GM18505 (cell line): ENCODE measurements at regions not wholly inside any gene's neighbourhood (a gene's known extent, or its start where the extent isn't known, plus 50 kb on each side); places are given as distances from the start of the nearest gene placed in this dataset.
"Not testable (repeated sequence)": the region's sequence is repeated elsewhere in the genome, so short reads cannot be mapped to it uniquely, and the experiment has no call there.

ENCODE experiments used
- ATAC-seq: cut with Tn5 transposase; IDR thresholded peaks from one replicate; pipeline ENCODE4 v1.9.1; 2021; ENCODE audit not compliant: unreplicated experiment
- POLR2A ChIP-seq: IDR thresholded peaks from 4 replicates; pipeline ENCODE4 v1.6.1; 2011; ENCODE audit warnings: borderline replicate concordance; ENCODE audit not compliant: insufficient read depth, insufficient read length; ENCODE audit errors: extremely low read depth

GRCh38 chr2:129502781-129503180 is 476.7 kb upstream of the RAB6C start:
- no peak for TF ChIP-seq POLR2A
- no peak for ATAC-seq

DNA sequence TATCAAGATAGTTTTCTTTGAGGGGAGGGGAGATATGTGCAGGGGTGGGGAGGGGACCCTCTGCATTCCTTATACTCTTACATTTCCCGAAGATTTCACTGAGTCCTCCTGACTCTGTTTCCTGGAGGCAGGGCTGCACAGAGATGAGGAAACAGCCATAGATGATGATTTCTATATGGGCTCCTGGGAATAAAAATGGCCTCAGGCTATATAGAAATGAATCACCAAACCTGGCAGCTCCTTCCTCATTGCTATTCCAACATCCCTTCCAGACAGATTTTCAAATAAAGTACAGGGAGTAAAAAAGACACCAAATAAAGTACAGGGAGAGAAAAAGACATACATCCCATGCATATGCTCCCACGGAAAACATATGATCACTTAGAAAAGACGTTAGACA is 474.8 kb upstream of the RAB6C start:
- ATAC-seq: no peak
- TF ChIP-seq POLR2A: no peak

- TF ChIP-seq POLR2A: no peak
- ATAC-seq: no peak
Observed at GRCh38 chr2:129518937-129519336, 460.5 kb upstream of the RAB6C start.

- not testable (repeated sequence) for ATAC-seq
Observed at GRCh38 chr2:129532158-129532557, 447.3 kb upstream of the RAB6C start.

- TF ChIP-seq POLR2A: no peak
- ATAC-seq: no peak
Observed at GRCh38 chr2:129548880-129549279, 430.6 kb upstream of the RAB6C start.

DNA sequence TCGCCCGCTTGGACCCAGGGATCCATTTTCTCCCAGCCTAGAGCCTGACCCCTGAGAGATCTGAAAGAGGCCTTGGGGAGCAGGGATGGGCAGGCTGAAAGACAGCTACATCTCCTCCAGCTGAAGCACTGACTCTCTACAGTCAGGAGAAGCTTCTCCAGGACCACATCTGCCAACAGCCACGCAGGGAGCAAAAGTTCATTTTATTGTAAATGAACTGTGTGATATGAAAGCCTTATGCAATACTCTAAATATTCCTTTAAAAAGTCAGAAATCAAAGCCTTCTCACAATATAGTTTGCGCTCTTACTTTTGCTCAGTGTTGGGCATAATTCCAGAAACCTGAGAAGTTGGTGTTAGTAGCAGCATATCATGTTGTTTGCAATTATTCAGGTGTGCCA is 428.9 kb upstream of the RAB6C start:
- no peak for TF ChIP-seq POLR2A
- no peak for ATAC-seq

DNA sequence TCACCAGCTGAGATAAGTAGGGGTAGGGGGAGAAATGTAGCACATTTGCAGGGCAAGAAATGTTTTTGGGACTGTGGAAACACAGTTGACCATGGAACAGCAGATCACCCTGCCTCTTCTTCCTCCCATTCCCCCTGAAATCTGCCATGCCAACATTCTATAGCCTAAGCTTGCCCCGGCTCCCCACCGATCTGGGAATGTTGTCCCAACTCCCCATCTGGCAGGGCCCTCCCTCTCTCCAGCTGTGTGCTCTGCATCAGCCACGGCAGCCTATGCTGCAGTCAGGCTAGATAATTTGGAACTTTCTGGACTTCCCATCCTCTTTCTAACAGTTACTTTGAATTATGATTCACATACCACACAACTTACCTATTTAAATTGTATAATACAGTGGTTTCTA is 425.1 kb upstream of the RAB6C start:
- no peak for TF ChIP-seq POLR2A
- no peak for ATAC-seq

GRCh38 chr2:129559101-129559500 is 420.4 kb upstream of the RAB6C start:
- no peak for ATAC-seq
- TF ChIP-seq POLR2A: no peak

DNA sequence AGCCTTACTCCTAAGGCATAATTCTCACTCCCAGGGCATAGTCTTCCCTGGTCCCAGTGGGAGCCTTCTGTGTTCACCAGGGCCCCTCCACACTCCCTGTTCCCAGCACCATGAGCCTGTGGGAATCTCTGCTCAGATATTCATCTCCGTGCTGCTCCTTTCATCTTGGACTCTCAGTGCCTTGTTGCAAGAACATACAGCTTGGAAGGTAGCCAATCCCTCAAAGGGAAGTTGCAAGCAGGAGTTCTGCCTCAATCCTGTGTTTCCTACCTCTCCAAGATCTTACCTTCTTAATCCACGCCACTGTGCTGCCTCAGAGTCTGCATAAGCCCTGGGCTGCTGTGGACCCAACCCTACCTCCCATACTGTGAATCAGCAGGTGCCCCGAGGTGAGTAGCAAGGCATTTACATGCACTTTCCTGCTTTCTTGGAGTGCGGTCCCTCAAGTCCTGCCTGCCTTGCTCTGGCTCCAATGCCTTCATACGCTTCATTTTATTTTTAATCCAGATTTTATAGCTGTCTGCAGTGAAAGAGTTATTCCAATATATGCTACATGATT is 413.8 kb upstream of the RAB6C start:
- no peak for TF ChIP-seq POLR2A
- ATAC-seq: no peak

DNA sequence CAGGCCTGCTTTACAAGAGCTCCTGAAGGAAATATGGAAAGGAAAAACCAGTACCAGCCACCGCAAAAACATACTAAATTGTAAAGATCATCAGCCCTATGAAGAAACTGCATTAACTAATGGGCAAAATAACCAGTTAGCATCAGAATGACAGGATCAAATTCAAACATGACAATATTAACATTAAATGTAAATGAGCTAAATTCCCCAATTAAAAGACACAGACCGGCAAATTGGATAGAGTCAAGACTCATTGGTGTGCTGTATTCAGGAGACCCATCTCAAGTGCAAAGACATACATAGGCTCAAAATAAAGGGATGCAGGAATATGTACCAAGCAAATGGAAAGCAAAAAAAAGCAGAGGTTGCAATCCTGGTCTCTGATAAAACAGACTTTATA is 408.7 kb upstream of the RAB6C start:
- ATAC-seq: not testable (repeated sequence)

DNA sequence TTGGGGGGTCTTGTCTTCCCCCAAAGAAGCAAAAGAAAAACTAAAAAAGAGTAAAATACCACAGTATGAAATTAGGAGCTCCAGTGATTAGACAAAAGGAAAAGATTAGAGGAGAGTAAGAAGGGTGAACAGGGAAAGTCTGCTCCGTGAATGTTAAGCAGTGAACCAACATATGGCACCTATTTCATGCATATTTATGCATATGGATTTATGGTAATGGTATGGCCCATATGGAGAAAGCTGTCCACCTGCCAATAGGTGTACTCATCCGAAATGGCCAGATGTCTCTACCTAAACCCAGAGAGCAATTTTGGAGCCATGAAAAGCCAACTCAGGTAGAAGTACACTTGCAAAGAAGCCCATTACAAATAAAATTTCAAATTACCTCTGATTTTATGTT is 404.0 kb upstream of the RAB6C start:
- no peak for ATAC-seq
- TF ChIP-seq POLR2A: no peak

DNA sequence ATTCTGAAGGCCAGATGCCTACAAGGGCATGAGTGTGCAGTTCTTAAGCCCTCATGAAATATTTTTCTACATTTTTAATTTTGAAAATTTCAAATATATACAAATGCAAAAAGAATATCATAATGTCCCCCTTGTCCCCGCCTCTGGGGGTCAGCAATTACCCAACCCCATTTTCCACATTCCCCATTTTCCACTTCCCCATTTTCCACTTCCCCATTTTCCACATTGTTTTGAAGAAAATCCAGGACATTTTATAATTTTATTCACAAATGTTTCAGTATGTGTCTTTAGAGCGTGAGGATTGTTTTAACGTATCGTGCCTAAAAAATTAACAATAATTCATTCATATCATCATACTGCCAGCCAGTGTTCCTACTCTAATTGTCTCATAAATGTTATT is 403.6 kb upstream of the RAB6C start:
- ATAC-seq: no peak
- no peak for TF ChIP-seq POLR2A

GRCh38 chr2:129580001-129580400 is 399.5 kb upstream of the RAB6C start:
- no peak for TF ChIP-seq POLR2A
- ATAC-seq: no peak

GRCh38 chr2:129585760-129586159 is 393.7 kb upstream of the RAB6C start:
- TF ChIP-seq POLR2A: no peak
- no peak for ATAC-seq

GRCh38 chr2:129587426-129588064 is 391.9 kb upstream of the RAB6C start:
- TF ChIP-seq POLR2A: no peak
- no peak for ATAC-seq
